ENCODE measurements at regions not wholly inside any gene's neighbourhood (a gene's known extent, or its start where the extent isn't known, plus 50 kb on each side); places are given as distances from the start of the nearest gene placed in this dataset.

GRCh38 chr6:153963352-153963751, 75.7 kb upstream of the OPRM1 start:
- no peak for TF ChIP-seq CTCF (IDR thresholded peaks at IDR 0.05; ENCODE audit: unreplicated experiment)
- H3K9me3 Mint-ChIP-seq (ENCODE audit: low read depth, unreplicated experiment), result no peaks in the 10 kb centered on the region
- DNase-seq, result no peak
- no peak overlapping the region for H3K4me3 Mint-ChIP-seq (ENCODE audit: low read depth, unreplicated experiment)
- no peaks in the 10 kb centered on the region for H3K36me3 Mint-ChIP-seq (ENCODE audit: insufficient read depth, unreplicated experiment)
- no peak overlapping the region for H3K27ac Mint-ChIP-seq (ENCODE audit: unreplicated experiment)
- BruUV-seq (replicated peaks), result no TSS peak
- intact Hi-C loops (cut with micrococcal nuclease; ENCODE audit: unreplicated experiment), result no loop called here
- CTCF ChIA-PET, result no interaction called here
- H3K27me3 Mint-ChIP-seq (ENCODE audit: unreplicated experiment), result no peaks in the 10 kb centered on the region
- H3K4me1 Mint-ChIP-seq (ENCODE audit: low read depth, unreplicated experiment), result peaks cover 14% of the 10 kb centered on the region

- Mint-ChIP-seq H3K4me1 (ENCODE audit: low read depth, unreplicated experiment) (peaks cover 14% of the 10 kb centered on the region), H3K27ac (ENCODE audit: unreplicated experiment) (no peak overlapping the region), H3K36me3 (ENCODE audit: insufficient read depth, unreplicated experiment) (no peaks in the 10 kb centered on the region), H3K27me3 (ENCODE audit: unreplicated experiment) (no peaks in the 10 kb centered on the region), H3K4me3 (ENCODE audit: low read depth, unreplicated experiment) (no peak overlapping the region), H3K9me3 (ENCODE audit: low read depth, unreplicated experiment) (no peaks in the 10 kb centered on the region)
- no peak for TF ChIP-seq CTCF (IDR thresholded peaks at IDR 0.05; ENCODE audit: unreplicated experiment)
- intact Hi-C loops (cut with micrococcal nuclease; ENCODE audit: unreplicated experiment), result no loop called here
- CTCF ChIA-PET, result no interaction called here
- no peak for DNase-seq
- BruUV-seq (replicated peaks), result no TSS peak
These were observed 76.5 kb upstream of the OPRM1 start for GRCh38 chr6:153962555-153962954.

GRCh38 chr6:153960741-153961140, 78.3 kb upstream of the OPRM1 start:
- no peaks in the 10 kb centered on the region for H3K27me3 Mint-ChIP-seq (ENCODE audit: unreplicated experiment)
- CTCF ChIA-PET, result no interaction called here
- no peaks in the 10 kb centered on the region for H3K9me3 Mint-ChIP-seq (ENCODE audit: low read depth, unreplicated experiment)
- H3K4me1 Mint-ChIP-seq (ENCODE audit: low read depth, unreplicated experiment), result peaks cover 14% of the 10 kb centered on the region
- H3K4me3 Mint-ChIP-seq (ENCODE audit: low read depth, unreplicated experiment), result no peak overlapping the region
- intact Hi-C loops (cut with micrococcal nuclease; ENCODE audit: unreplicated experiment), result no loop called here
- BruUV-seq (replicated peaks), result no TSS peak
- H3K27ac Mint-ChIP-seq (ENCODE audit: unreplicated experiment), result no peak overlapping the region
- no peaks in the 10 kb centered on the region for H3K36me3 Mint-ChIP-seq (ENCODE audit: insufficient read depth, unreplicated experiment)
- TF ChIP-seq CTCF (IDR thresholded peaks at IDR 0.05; ENCODE audit: unreplicated experiment), result no peak
- no peak for DNase-seq

GRCh38 chr6:153960281-153960680, 78.8 kb upstream of the OPRM1 start:
- H3K36me3 Mint-ChIP-seq (ENCODE audit: insufficient read depth, unreplicated experiment), result no peaks in the 10 kb centered on the region
- no peak overlapping the region for H3K27ac Mint-ChIP-seq (ENCODE audit: unreplicated experiment)
- no peak for DNase-seq
- CTCF ChIA-PET, result no interaction called here
- intact Hi-C loops (cut with micrococcal nuclease; ENCODE audit: unreplicated experiment), result no loop called here
- no peaks in the 10 kb centered on the region for H3K9me3 Mint-ChIP-seq (ENCODE audit: low read depth, unreplicated experiment)
- TF ChIP-seq CTCF (IDR thresholded peaks at IDR 0.05; ENCODE audit: unreplicated experiment), result no peak
- no TSS peak for BruUV-seq (replicated peaks)
- H3K4me3 Mint-ChIP-seq (ENCODE audit: low read depth, unreplicated experiment), result no peak overlapping the region
- no peaks in the 10 kb centered on the region for H3K27me3 Mint-ChIP-seq (ENCODE audit: unreplicated experiment)
- peaks cover 14% of the 10 kb centered on the region for H3K4me1 Mint-ChIP-seq (ENCODE audit: low read depth, unreplicated experiment)

- Mint-ChIP-seq H3K27me3 (ENCODE audit: unreplicated experiment) (no peaks in the 10 kb centered on the region), H3K4me3 (ENCODE audit: low read depth, unreplicated experiment) (no peak overlapping the region), H3K9me3 (ENCODE audit: low read depth, unreplicated experiment) (no peaks in the 10 kb centered on the region), H3K27ac (ENCODE audit: unreplicated experiment) (no peak overlapping the region), H3K36me3 (ENCODE audit: insufficient read depth, unreplicated experiment) (no peaks in the 10 kb centered on the region), H3K4me1 (ENCODE audit: low read depth, unreplicated experiment) (peaks cover 14% of the 10 kb centered on the region)
- intact Hi-C loops (cut with micrococcal nuclease; ENCODE audit: unreplicated experiment), result no loop called here
- BruUV-seq (replicated peaks), result no TSS peak
- CTCF ChIA-PET, result no interaction called here
- TF ChIP-seq CTCF (IDR thresholded peaks at IDR 0.05; ENCODE audit: unreplicated experiment), result no peak
- no peak for DNase-seq
These were observed 79.8 kb upstream of the OPRM1 start for GRCh38 chr6:153959276-153959675.

All from Calu3 (cell line).